Peyer's patch (tissue), 4 donors: ENCODE measurements at regions not wholly inside any gene's neighbourhood (a gene's known extent, or its start where the extent isn't known, plus 50 kb on each side); places are given as distances from the start of the nearest gene placed in this dataset.

Source experiments
- DNase-seq, 3 donors: peaks; one replicate each; pipeline ENCODE4 v3.0.0-alpha.2; 2017 to 2019
- H3K27ac ChIP-seq, 4 donors: fragments of 200-600 bp; sonication (generic); one replicate each; pipeline ENCODE4 v1.5.1; 2016 to 2019
- H3K27me3 ChIP-seq, 2 donors: fragments of 200-600 bp; sonication (generic); one replicate each; pipeline ENCODE4 v1.5.1; 2019
- H3K36me3 ChIP-seq, 3 donors: fragments of 200-600 bp; sonication (generic); one replicate each; pipeline ENCODE4 v1.5.1; 2016 to 2019
- H3K4me1 ChIP-seq, 4 donors: fragments of 200-600 bp; sonication (generic); one replicate each; pipeline ENCODE4 v1.5.1; 2016 to 2019
- H3K4me3 ChIP-seq, 4 donors: fragments of 200-600 bp; sonication (generic); 1 replicate in 3 of 4; 2 replicates in 1 of 4; pipeline ENCODE4 v1.5.1; 2016 to 2019; ENCODE audit warnings: mild to moderate bottlenecking in 1 of 4
- H3K9me3 ChIP-seq, 4 donors: fragments of 200-600 bp; sonication (generic); one replicate each; pipeline ENCODE4 v1.5.1; 2016 to 2019; ENCODE audit warnings: mild to moderate bottlenecking in 1 of 4
- CTCF ChIP-seq, 6 experiments: fragments of 450-650 bp in 4 of 6; fragments of 200-600 bp in 2 of 6; sonication (generic) in 1 of 6; IDR thresholded peaks; one replicate each; pipeline ENCODE4 v1.5.1; 2017 to 2019; ENCODE audit warnings: antibody characterized with exemption in 6 of 6, mild to moderate bottlenecking in 3 of 6, moderate library complexity in 1 of 6
- POLR2A ChIP-seq, 2 donors: fragments of 450-650 bp; IDR thresholded peaks; one replicate each; pipeline ENCODE4 v1.5.1; 2017; ENCODE audit warnings: antibody characterized with exemption in 2 of 2, mild to moderate bottlenecking in 2 of 2, moderate library complexity in 2 of 2

GRCh38 chr6:81818901-81819361, 66.5 kb upstream of the TENT5A start:
- TF ChIP-seq POLR2A (IDR thresholded peaks at IDR 0.05) (no peak), CTCF (IDR thresholded peaks at IDR 0.05) (no peak)
- Histone ChIP-seq H3K27ac (no peak overlapping the region), H3K4me3 (no peak overlapping the region), H3K9me3 (no peaks in the 10 kb centered on the region), H3K36me3 (no peaks in the 10 kb centered on the region), H3K4me1 (no peaks in the 10 kb centered on the region), H3K27me3 (no peaks in the 10 kb centered on the region)
- no peak for DNase-seq

- H3K4me3 ChIP-seq: no peak overlapping the region
- H3K4me1 ChIP-seq: no peaks in the 10 kb centered on the region
- H3K36me3 ChIP-seq: no peaks in the 10 kb centered on the region
- no peak overlapping the region for H3K27ac ChIP-seq
- TF ChIP-seq CTCF (IDR thresholded peaks at IDR 0.05) (no peak), POLR2A (IDR thresholded peaks at IDR 0.05) (no peak)
- DNase-seq: no peak
- no peaks in the 10 kb centered on the region for H3K9me3 ChIP-seq
- H3K27me3 ChIP-seq: no peaks in the 10 kb centered on the region
Measured at GRCh38 chr6:81816380-81816779, 63.9 kb upstream of the TENT5A start.

DNA sequence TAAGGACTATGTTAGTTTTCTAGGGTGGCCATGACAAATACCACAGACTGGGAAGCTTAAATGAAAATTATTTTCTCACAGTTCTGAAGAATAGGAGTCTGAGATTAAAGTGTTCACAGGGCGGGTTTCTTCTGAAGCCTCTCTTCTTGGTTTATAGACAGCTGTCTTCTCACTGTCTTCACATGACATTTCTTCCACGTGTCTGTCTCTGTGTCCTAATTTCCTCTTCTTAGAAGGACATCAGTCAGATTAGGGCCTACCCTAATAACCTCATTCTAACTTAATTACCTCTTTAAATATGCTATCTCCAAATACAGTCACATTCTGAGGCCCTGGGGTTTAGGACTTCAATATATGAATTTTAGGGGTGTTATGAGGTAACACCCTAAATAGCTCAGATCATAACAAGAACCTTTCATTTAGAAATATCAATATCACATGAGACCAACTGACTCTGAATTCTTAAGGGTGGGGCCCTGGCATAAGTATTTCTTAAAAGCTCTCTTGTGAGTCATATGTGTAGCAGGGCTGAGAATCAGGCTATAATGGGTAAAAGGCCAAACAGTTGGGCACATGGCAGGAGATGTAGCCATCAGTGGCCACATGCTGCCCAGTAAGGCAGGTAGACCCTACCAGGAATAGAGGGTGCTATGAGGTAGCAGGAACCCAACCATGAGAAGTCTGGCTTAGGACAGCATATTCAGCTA, 62.0 kb upstream of the TENT5A start:
- Histone ChIP-seq H3K27me3 (no peaks in the 10 kb centered on the region), H3K27ac (no peak overlapping the region), H3K4me1 (no peaks in the 10 kb centered on the region), H3K9me3 (no peaks in the 10 kb centered on the region), H3K4me3 (no peak overlapping the region), H3K36me3 (no peaks in the 10 kb centered on the region)
- no peak for DNase-seq
- TF ChIP-seq CTCF (IDR thresholded peaks at IDR 0.05) (no peak), POLR2A (IDR thresholded peaks at IDR 0.05) (no peak)

DNA sequence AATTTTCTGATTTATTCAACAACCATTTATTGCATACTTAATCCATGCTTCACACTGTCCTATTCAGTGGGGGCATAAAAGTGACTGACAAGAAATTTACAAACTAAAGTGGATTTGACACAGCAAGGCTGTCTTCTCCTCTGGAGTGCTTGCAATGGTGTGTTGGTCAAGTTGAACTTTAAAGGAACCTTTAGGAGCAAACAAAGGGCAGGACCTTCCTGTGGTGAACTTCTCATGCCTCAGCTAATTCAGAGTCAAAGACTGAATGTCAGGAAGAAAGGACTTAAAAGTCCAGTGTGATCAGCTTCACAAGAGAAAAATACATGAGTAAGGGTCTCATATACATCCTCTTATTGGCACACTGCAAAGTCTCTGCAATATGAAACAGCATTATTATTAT, 60.8 kb upstream of the TENT5A start:
- Histone ChIP-seq H3K27me3 (no peaks in the 10 kb centered on the region), H3K9me3 (no peaks in the 10 kb centered on the region), H3K36me3 (no peaks in the 10 kb centered on the region), H3K4me3 (no peak overlapping the region), H3K4me1 (no peaks in the 10 kb centered on the region), H3K27ac (no peak overlapping the region)
- TF ChIP-seq CTCF (IDR thresholded peaks at IDR 0.05) (no peak), POLR2A (IDR thresholded peaks at IDR 0.05) (no peak)
- DNase-seq: no peak

- Histone ChIP-seq H3K9me3 (no peaks in the 10 kb centered on the region), H3K4me1 (no peaks in the 10 kb centered on the region), H3K27me3 (no peaks in the 10 kb centered on the region), H3K36me3 (no peaks in the 10 kb centered on the region), H3K27ac (no peak overlapping the region), H3K4me3 (no peak overlapping the region)
- TF ChIP-seq POLR2A (IDR thresholded peaks at IDR 0.05) (no peak), CTCF (IDR thresholded peaks at IDR 0.05) (no peak)
- no peak for DNase-seq
Measured at GRCh38 chr6:81812401-81812800, 59.9 kb upstream of the TENT5A start.
